Psoas muscle (tissue), 7 donors: ENCODE measurements at regions not wholly inside any gene's neighbourhood (a gene's known extent, or its start where the extent isn't known, plus 50 kb on each side); places are given as distances from the start of the nearest gene placed in this dataset.
A peak's percentile ranks its signal among the peaks of the same experiment; 100 is the strongest.
"Not testable (repeated sequence)": the region's sequence is repeated elsewhere in the genome, so short reads cannot be mapped to it uniquely, and the experiment has no call there.

Source experiments
- ATAC-seq, 4 donors: fragments of 200-7000 bp; cut with Tn5 transposase; one replicate each; pipeline ENCODE4 v1.9.1; 2020; ENCODE audit warnings: moderate library complexity in 3 of 4, mild to moderate bottlenecking in 2 of 4
- DNase-seq, 2 donors: peaks; one replicate each; pipeline ENCODE4 v3.0.0-alpha.2; 2020
- H3K27ac ChIP-seq: fragments of 200-600 bp; one replicate; pipeline ENCODE4 v1.8.0; 2022
- H3K27me3 ChIP-seq, 3 donors: fragments of 200-600 bp in 1 of 3; one replicate each; pipeline versions ENCODE4 v1.6.1 to v1.8.0; 2013 to 2022; ENCODE audit warnings: low read length in 2 of 3, mild to moderate bottlenecking in 2 of 3, moderate library complexity in 1 of 3; ENCODE audit not compliant: insufficient read depth in 3 of 3
- H3K36me3 ChIP-seq, 2 donors: fragments of 200-600 bp in 1 of 2; one replicate each; pipeline versions ENCODE4 v1.6.1 to v1.8.0; 2013 to 2022; ENCODE audit warnings: low read depth in 1 of 2, mild to moderate bottlenecking in 1 of 2, moderate library complexity in 1 of 2; ENCODE audit not compliant: insufficient read depth in 1 of 2
- H3K4me1 ChIP-seq: fragments of 200-600 bp; one replicate; pipeline ENCODE4 v1.8.0; 2022
- H3K4me3 ChIP-seq: fragments of 200-600 bp; one replicate; pipeline ENCODE4 v1.8.0; 2022; ENCODE audit warnings: mild to moderate bottlenecking
- H3K9me3 ChIP-seq: fragments of 200-600 bp; one replicate; pipeline ENCODE4 v1.8.0; 2022
- WGBS, 3 donors: extraction: QIAGEN DNeasy Blood & Tissue Kit; methylation state at CpG; one replicate each; pipeline versions ENCODE4 v1.1.6 to v1.1.7; 2013; 5-methylcytosine and 5-hydroxymethylcytosine counted together
- intact Hi-C, 2 donors: fragments of 100-400 bp; cut with DNase I; formaldehyde crosslinking; loops; one replicate each; pipeline versions ENCODE4 v1.11.0 to v1.14.2; 2022
- donor health status: healthy with polysubstance abuse.
- donor health status: DM: no; HTN: no; CAD: no; lungs with moderate emphysema.
- donor health status: Bipolar disorder and iron deficiency.
- donor health status: healthy.
- donor health status: DM: yes; HTN: yes; CAD: no.
- donor health status: DM: no; HTN: no; CAD: no.
- donor health status: DM: yes; HTN: yes; CAD: no.

- H3K27ac ChIP-seq, H3K36me3 ChIP-seq, H3K9me3 ChIP-seq, intact Hi-C loops, H3K4me3 ChIP-seq, ATAC-seq, H3K27me3 ChIP-seq, H3K4me1 ChIP-seq, DNase-seq: not testable (repeated sequence)
- 84 to 89% (median 85%) methylated on average over 19 to 34 of the region's 43 CpGs for WGBS, 3 donors
Observed at GRCh38 chr12:10453-10852, 56.1 kb upstream of the IQSEC3 start.

GRCh38 chr12:10879-11812 lies 55.4 kb upstream of the IQSEC3 start:
- H3K4me1 ChIP-seq, ATAC-seq, H3K9me3 ChIP-seq, DNase-seq, H3K36me3 ChIP-seq, H3K4me3 ChIP-seq, intact Hi-C loops, H3K27ac ChIP-seq, H3K27me3 ChIP-seq: not testable (repeated sequence)
- 77 to 84% (median 82%) methylated on average over 23 to 59 of the region's 81 CpGs for WGBS, 3 donors

GRCh38 chr12:12306-12705 lies 54.3 kb upstream of the IQSEC3 start:
- intact Hi-C loops, H3K27me3 ChIP-seq, H3K36me3 ChIP-seq, DNase-seq, H3K4me1 ChIP-seq, ATAC-seq, H3K4me3 ChIP-seq, H3K27ac ChIP-seq, H3K9me3 ChIP-seq: not testable (repeated sequence)
- WGBS, 3 donors: 81 to 87% (median 83%) methylated on average over 11 of the region's 11 CpGs

- ATAC-seq, H3K36me3 ChIP-seq, H3K4me3 ChIP-seq, H3K9me3 ChIP-seq, H3K4me1 ChIP-seq, DNase-seq, H3K27me3 ChIP-seq, intact Hi-C loops: not testable (repeated sequence)
- 51 to 58% (median 54%) methylated on average over 11 to 16 of the region's 16 CpGs for WGBS, 3 donors
- peak overlapping the region; percentile 71 for H3K27ac ChIP-seq
Observed at GRCh38 chr12:12725-13640, 53.6 kb upstream of the IQSEC3 start.

- WGBS, 3 donors: 43 to 59% (median 53%) methylated on average over 4 to 5 of the region's 5 CpGs
- ATAC-seq, H3K9me3 ChIP-seq, H3K27me3 ChIP-seq, intact Hi-C loops, H3K4me1 ChIP-seq, H3K4me3 ChIP-seq, DNase-seq, H3K36me3 ChIP-seq: not testable (repeated sequence)
- H3K27ac ChIP-seq: peak overlapping the region; percentile 71
Observed at GRCh38 chr12:13841-14240, 52.7 kb upstream of the IQSEC3 start.

GRCh38 chr12:14696-15095 lies 51.9 kb upstream of the IQSEC3 start:
- intact Hi-C loops, H3K9me3 ChIP-seq, ATAC-seq, H3K4me1 ChIP-seq, H3K4me3 ChIP-seq, H3K36me3 ChIP-seq, DNase-seq, H3K27ac ChIP-seq, H3K27me3 ChIP-seq: not testable (repeated sequence)
- 85 to 87% (median 87%) methylated on average over 7 to 11 of the region's 12 CpGs for WGBS, 3 donors

- ATAC-seq, H3K36me3 ChIP-seq, H3K4me3 ChIP-seq, DNase-seq, H3K9me3 ChIP-seq, H3K4me1 ChIP-seq, H3K27ac ChIP-seq, H3K27me3 ChIP-seq, intact Hi-C loops: not testable (repeated sequence)
- 69 to 92% (median 83%) methylated on average over 6 to 7 of the region's 9 CpGs for WGBS, 3 donors
Observed at GRCh38 chr12:15381-15780, 51.2 kb upstream of the IQSEC3 start.

GRCh38 chr12:16019-16418 lies 50.5 kb upstream of the IQSEC3 start:
- 86 to 92% (median 86%) methylated on average over 3 to 6 of the region's 9 CpGs for WGBS, 3 donors

GRCh38 chr12:16541-16940 lies 50.0 kb upstream of the IQSEC3 start:
- H3K4me3 ChIP-seq, H3K36me3 ChIP-seq, H3K27ac ChIP-seq, H3K27me3 ChIP-seq, ATAC-seq, H3K4me1 ChIP-seq, H3K9me3 ChIP-seq, DNase-seq, intact Hi-C loops: not testable (repeated sequence)
- 83 to 88% (median 86%) methylated on average over 7 to 8 of the region's 9 CpGs for WGBS, 3 donors

More at GRCh38 chr12:16019-16418, 50.5 kb upstream of the IQSEC3 start:
- intact Hi-C loops, DNase-seq, H3K27me3 ChIP-seq, H3K4me1 ChIP-seq, H3K9me3 ChIP-seq, H3K27ac ChIP-seq, ATAC-seq, H3K4me3 ChIP-seq, H3K36me3 ChIP-seq: not testable (repeated sequence)
